Spleen (tissue), 7 donors: ENCODE measurements at regions not wholly inside any gene's neighbourhood (a gene's known extent, or its start where the extent isn't known, plus 50 kb on each side); places are given as distances from the start of the nearest gene placed in this dataset.

Experiments
- CTCF ChIP-seq, 11 experiments: fragments of 200-600 bp in 7 of 11; fragments of 450-650 bp in 4 of 11; sonication (generic) in 4 of 11; IDR thresholded peaks in 8 of 11; conservative IDR thresholded peaks in 3 of 11; 1 replicate in 7 of 11; 2 replicates in 4 of 11; pipeline versions ENCODE4 v1.4.0 to v1.8.0; 2016 to 2021; ENCODE audit warnings: antibody characterized with exemption in 11 of 11, inconsistent platforms in 4 of 11, mild to moderate bottlenecking in 1 of 11
- POLR2AphosphoS5 ChIP-seq, 3 donors: sonication (generic); formaldehyde crosslinking; IDR thresholded peaks; one replicate each; pipeline ENCODE4 v1.5.1; 2017; ENCODE audit warnings: antibody characterized with exemption in 3 of 3
- donor health status: DM: no; HTN: no; CAD: no; lungs with moderate emphysema.
- donor health status: DM: no; HTN: no; CAD: no.
- donor health status: DM: no; HTN: no; CAD: no.

- TF ChIP-seq CTCF (IDR thresholded peaks at IDR 0.05 in 8 of 11, conservative IDR thresholded peaks at IDR 0.05 in 3 of 11), result peak in 1 of 11 experiments; percentile 11
- TF ChIP-seq POLR2AphosphoS5 (IDR thresholded peaks at IDR 0.05), result no peak
These were observed 349.8 kb downstream of the RBM43 start for GRCh38 chr2:150911766-150912280.
